GM18909 (cell line): ENCODE measurements at regions not wholly inside any gene's neighbourhood (a gene's known extent, or its start where the extent isn't known, plus 50 kb on each side); places are given as distances from the start of the nearest gene placed in this dataset.
"Not testable (repeated sequence)": the region's sequence is repeated elsewhere in the genome, so short reads cannot be mapped to it uniquely, and the experiment has no call there.

Experiments used
- ATAC-seq: cut with Tn5 transposase; IDR thresholded peaks from one replicate; pipeline ENCODE4 v1.9.1; 2021; ENCODE audit warnings: mild to moderate bottlenecking; ENCODE audit not compliant: unreplicated experiment, poor library complexity

GRCh38 chr6:165015676-165016075, 293.7 kb downstream of the C6orf118 start:
- ATAC-seq, result no peak

GRCh38 chr6:165013701-165014100, 295.7 kb downstream of the C6orf118 start:
- ATAC-seq, result no peak

- ATAC-seq, result no peak
Observed at GRCh38 chr6:165012183-165012582, 297.2 kb downstream of the C6orf118 start.

DNA sequence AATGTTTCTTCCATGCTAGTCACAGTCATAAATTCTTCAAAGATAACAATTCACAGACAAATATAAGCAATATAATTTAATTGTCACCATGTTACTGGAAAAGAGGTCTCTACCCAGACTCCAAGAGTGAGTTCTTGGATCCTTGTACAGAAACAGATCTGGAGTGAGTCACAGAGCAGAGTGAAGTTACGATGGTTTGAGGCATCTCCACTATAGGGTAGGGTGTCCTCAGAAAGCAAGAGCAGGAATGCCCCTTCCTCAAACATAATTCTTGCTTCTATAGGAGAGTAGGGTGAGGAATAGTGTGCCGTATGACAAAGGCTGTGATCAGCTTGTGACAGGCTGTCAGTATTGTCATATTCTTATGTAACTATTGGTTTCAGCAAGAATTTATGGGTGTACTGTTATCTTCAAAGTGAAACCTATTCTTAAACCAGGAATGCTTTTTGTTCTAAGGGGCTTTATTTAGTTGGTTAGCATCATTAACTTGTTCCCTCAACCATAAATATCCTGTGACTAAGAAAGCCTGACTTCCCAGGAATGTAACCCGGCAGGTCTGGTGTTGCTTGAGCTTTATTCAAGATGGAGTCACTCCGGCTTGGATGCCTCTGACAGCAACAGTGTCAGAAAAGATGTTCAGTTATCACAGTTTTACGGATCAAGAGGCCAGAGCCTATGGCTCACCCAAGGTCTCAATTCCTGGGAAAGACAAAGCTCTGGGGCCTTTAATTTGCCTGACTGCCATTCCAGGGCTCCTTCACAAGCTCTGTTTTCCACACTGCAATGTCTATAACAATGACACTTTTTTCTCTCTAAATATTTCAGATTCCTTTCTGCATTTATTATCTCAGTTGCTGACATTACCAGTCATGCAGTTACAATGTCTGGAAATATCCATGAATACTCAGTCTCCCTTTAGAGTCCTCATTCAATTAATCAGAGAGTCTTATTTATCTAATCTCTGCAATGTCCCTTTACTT, 298.6 kb downstream of the C6orf118 start:
- no peak for ATAC-seq

DNA sequence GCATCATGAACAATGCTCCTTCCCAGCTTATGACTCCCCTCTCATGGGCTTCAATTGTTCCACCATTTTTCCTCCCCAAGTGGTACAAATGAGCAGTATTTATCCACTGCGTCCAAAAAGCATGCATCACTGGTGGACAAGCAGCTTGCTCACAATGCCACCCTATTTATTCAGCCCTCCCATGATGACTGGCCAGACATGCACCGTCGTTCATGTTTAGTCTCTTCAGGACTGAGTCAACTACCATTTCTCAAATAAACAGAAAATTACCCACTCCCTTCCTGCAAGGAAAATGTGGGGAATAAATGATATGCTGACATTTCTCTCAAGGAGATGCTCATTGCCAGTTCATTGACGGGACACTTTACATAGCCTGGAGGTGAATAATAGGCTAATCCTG, 300.4 kb downstream of the C6orf118 start:
- no peak for ATAC-seq

GRCh38 chr6:165002866-165003265, 306.5 kb downstream of the C6orf118 start:
- no peak for ATAC-seq

DNA sequence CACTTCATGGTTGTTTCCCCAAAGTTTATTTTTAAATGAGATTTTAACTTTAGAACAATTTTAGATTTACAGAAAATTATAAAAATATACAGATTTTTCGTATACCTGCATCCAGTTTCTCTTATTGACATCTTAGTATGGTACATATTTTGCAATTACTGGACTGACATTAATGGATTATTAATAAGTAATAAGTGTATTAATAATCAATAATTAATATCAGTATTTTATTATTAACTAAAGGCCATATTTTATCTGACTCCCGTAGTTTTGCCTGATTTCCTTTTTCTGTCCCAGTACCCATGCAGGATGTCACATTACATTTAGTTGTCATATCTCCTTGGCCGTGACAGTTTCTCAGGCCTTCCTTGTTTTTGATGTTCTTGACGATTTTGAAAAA, 307.0 kb downstream of the C6orf118 start:
- no peak for ATAC-seq

- no peak for ATAC-seq
Observed at GRCh38 chr6:165001502-165002157, 307.8 kb downstream of the C6orf118 start.

- no peak for ATAC-seq
Observed at GRCh38 chr6:164998297-164998696, 311.1 kb downstream of the C6orf118 start.

- no peak for ATAC-seq
Observed at GRCh38 chr6:164996838-164997237, 312.6 kb downstream of the C6orf118 start.

GRCh38 chr6:164991573-164991972, 317.8 kb downstream of the C6orf118 start:
- no peak for ATAC-seq

DNA sequence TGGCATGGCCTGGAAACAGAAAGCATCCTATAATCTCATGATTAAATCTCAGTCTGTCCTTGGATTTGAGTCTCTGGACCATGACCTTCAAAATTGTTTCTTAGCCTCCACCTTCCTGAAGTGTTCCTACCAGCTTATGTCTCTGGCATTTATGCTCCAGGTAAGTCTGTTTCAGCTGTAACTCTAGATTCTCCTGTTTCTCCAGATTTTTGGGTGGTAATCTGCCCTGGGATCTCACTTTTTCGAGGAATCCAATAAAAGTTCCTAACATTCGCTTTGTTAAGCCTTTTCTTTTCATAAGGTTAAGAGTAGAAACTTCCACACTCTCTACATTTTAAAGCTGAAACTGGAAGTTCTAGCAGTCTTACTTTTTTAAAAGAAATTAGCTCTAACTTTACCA, 318.5 kb downstream of the C6orf118 start:
- no peak for ATAC-seq

DNA sequence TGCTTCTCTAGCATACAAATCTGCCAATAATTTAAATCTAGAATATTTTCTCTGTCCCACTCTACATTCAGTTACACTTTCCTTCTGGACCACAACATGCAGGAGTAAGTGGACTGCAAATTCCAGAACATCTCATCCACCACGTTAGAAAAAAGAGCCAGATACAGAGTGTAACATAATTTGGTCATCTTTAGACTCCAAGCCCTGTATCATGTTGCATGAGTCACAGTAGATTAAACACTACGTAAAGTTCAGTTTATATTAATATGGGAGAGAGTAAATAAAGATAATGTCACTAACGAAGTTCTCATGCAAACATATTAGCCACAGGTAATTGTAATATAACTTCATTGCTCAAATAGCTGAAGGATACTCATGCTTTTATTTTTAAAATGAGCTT, 327.0 kb downstream of the C6orf118 start:
- ATAC-seq, result no peak

GRCh38 chr6:164967102-164967501, 342.3 kb downstream of the C6orf118 start:
- no peak for ATAC-seq

DNA sequence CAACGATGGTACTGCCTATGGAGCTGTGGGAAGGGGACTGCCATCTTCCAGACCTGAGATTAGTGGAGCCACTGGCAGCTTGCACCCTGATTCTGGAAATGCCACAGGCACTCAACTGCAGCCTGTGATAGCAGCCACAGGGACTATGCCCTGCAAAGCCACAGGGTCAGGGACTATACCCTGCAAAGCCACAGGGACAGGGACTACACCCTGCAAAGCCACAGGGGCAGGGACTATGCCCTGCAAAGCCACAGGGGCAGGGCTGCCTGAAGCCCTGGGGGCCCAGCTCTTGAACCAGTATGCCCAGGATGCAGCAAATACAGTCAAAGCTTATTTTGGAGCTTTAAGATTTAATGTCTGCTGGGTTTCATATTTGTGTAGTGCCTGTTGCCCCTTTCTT, 346.6 kb downstream of the C6orf118 start:
- no peak for ATAC-seq

DNA sequence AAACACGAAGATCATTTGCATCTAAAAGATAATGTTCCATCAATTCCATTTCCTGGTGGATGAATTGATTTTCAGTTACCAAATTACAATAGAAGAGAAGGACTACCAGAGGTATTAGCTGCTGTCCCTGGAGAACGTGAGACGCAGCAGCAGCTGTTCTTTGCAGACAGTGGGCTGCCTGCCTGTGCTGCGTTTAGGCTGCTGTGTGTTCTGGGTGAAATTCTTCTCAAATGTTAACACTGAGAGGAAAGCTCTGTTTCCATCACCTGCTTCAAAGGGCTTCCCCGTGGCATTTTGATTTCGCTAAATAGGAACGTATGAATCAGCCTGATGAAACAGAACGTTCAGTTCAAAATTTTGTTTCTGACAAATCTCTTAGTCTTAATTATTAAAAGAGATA, 362.2 kb downstream of the C6orf118 start:
- ATAC-seq, result no peak

DNA sequence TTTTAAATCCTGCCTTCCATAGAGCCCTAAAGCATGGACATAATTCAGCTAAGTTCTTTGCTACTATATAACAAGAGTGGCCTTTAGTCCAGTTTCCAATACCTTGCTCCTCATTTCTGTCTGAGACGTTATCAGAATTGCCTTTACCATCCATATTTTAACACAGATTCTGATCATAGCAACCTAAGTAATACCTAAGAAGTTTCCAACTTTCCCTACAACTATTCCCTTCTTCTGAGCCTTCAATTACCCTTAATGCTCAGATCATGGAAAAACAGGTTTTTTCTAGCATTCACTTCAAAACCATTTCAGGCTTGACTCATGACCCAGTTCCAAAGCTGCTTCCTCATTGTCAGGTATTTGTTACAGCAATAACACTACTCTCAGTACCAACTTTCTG, 367.1 kb downstream of the C6orf118 start:
- no peak for ATAC-seq

- not testable (repeated sequence) for ATAC-seq
Observed at GRCh38 chr6:164933238-164933794, 376.1 kb downstream of the C6orf118 start.

GRCh38 chr6:164929408-164929977, 379.9 kb downstream of the C6orf118 start:
- no peak for ATAC-seq

DNA sequence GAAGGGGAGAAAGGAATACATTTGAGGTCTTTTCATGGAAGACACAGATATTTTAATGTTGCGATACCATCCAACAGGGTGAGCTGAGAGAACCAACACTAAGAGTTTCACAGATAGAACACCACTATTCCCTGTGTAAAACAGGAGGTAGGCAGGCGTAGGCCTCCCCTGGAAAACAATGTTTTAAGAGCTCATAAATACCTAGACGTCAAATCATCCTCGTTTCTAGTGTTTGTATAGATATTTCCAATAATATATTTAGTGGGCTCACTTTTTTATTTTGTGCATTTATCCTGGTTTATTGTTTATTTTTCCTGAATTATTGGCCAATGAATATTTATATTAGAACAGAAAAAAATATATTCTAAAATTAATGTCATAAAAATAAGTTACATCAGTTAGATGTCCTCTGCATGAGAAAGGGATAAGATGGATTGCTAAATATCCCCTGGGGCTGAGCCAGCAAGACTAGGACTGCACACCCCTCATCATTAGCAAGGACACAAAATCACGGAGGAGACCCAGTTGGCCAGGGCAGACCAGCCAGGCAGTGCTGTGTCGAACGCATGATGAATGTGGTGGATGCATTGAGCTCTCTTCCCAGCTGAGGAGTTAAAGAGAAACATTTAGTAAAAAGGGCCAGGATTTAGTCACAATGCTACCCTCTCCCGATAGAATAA, 380.5 kb downstream of the C6orf118 start:
- no peak for ATAC-seq
